Left ventricle myocardium inferior (tissue), 1 donor: ENCODE measurements at regions not wholly inside any gene's neighbourhood (a gene's known extent, or its start where the extent isn't known, plus 50 kb on each side); places are given as distances from the start of the nearest gene placed in this dataset.

Experiments used
- DNase-seq: peaks from one replicate; pipeline ENCODE4 v3.0.0-alpha.2; 2020
- H3K27ac ChIP-seq: fragments of 200-600 bp; replicated peaks from 2 replicates; pipeline ENCODE4 v1.8.0; 2021
- H3K27me3 ChIP-seq: fragments of 200-600 bp; 2 replicates; pipeline ENCODE4 v1.8.0; 2021; ENCODE audit warnings: low read depth
- H3K36me3 ChIP-seq: fragments of 200-600 bp; 2 replicates; pipeline ENCODE4 v1.8.0; 2021
- H3K4me1 ChIP-seq: fragments of 200-600 bp; 2 replicates; pipeline ENCODE4 v1.8.0; 2021
- H3K4me3 ChIP-seq: fragments of 200-600 bp; 2 replicates; pipeline ENCODE4 v1.8.0; 2021; ENCODE audit warnings: mild to moderate bottlenecking, moderate library complexity
- H3K9me3 ChIP-seq: fragments of 200-600 bp; replicated peaks from 2 replicates; pipeline ENCODE4 v1.8.0; 2021
- CTCF ChIP-seq: fragments of 200-600 bp; IDR thresholded peaks from 2 replicates; pipeline ENCODE4 v1.8.0; 2021; ENCODE audit warnings: antibody characterized with exemption, mild to moderate bottlenecking, borderline replicate concordance
- intact Hi-C: fragments of 100-400 bp; cut with micrococcal nuclease; formaldehyde crosslinking; loops from one replicate; pipeline ENCODE4 v1.11.0; 2022
- donor health status: DM: no; HTN: yes; CAD: no; lungs with severe emphysema.

GRCh38 chr10:121667948-121668313, 69.7 kb upstream of the FGFR2 start:
- no peak overlapping the region for H3K27ac ChIP-seq
- intact Hi-C loops: no loop called here
- no peak for TF ChIP-seq CTCF
- peaks cover 15% of the 10 kb centered on the region for H3K27me3 ChIP-seq
- H3K9me3 ChIP-seq: peaks cover 7% of the 10 kb centered on the region
- H3K36me3 ChIP-seq: no peaks in the 10 kb centered on the region
- DNase-seq: no peak
- no peak overlapping the region for H3K4me3 ChIP-seq
- peaks cover 18% of the 10 kb centered on the region for H3K4me1 ChIP-seq

GRCh38 chr10:121665809-121666208, 67.6 kb upstream of the FGFR2 start:
- intact Hi-C loops: no loop called here
- Histone ChIP-seq H3K27me3 (peaks cover 8% of the 10 kb centered on the region), H3K9me3 (peaks cover 7% of the 10 kb centered on the region), H3K36me3 (no peaks in the 10 kb centered on the region), H3K4me3 (no peak overlapping the region), H3K27ac (no peak overlapping the region), H3K4me1 (peaks cover 18% of the 10 kb centered on the region)
- DNase-seq: no peak
- TF ChIP-seq CTCF: no peak

- H3K4me1 ChIP-seq: peaks cover 18% of the 10 kb centered on the region
- H3K27ac ChIP-seq: no peak overlapping the region
- no peak overlapping the region for H3K4me3 ChIP-seq
- H3K9me3 ChIP-seq: peaks cover 7% of the 10 kb centered on the region
- DNase-seq: no peak
- no peaks in the 10 kb centered on the region for H3K36me3 ChIP-seq
- H3K27me3 ChIP-seq: peaks cover 8% of the 10 kb centered on the region
- no peak for TF ChIP-seq CTCF
- intact Hi-C loops: no loop called here
Measured at GRCh38 chr10:121664671-121665070, 66.4 kb upstream of the FGFR2 start.

- Histone ChIP-seq H3K36me3 (no peaks in the 10 kb centered on the region), H3K27me3 (peaks cover 8% of the 10 kb centered on the region), H3K27ac (no peak overlapping the region), H3K4me3 (no peak overlapping the region), H3K4me1 (peaks cover 8% of the 10 kb centered on the region), H3K9me3 (peaks cover 7% of the 10 kb centered on the region)
- DNase-seq: no peak
- TF ChIP-seq CTCF: no peak
- intact Hi-C loops: no loop called here
Measured at GRCh38 chr10:121662945-121663917, 65.0 kb upstream of the FGFR2 start.

- H3K27me3 ChIP-seq: peaks cover 8% of the 10 kb centered on the region
- DNase-seq: no peak
- H3K4me3 ChIP-seq: no peak overlapping the region
- no peak overlapping the region for H3K27ac ChIP-seq
- H3K4me1 ChIP-seq: peaks cover 1% of the 10 kb centered on the region
- H3K36me3 ChIP-seq: no peaks in the 10 kb centered on the region
- H3K9me3 ChIP-seq: peaks cover 7% of the 10 kb centered on the region
- intact Hi-C loops: no loop called here
- no peak for TF ChIP-seq CTCF
Measured at GRCh38 chr10:121662531-121662930, 64.3 kb upstream of the FGFR2 start.
